Skin epidermis (tissue), 12 donors: ENCODE measurements at regions not wholly inside any gene's neighbourhood (a gene's known extent, or its start where the extent isn't known, plus 50 kb on each side); places are given as distances from the start of the nearest gene placed in this dataset.
A peak's percentile ranks its signal among the peaks of the same experiment; 100 is the strongest.
"Not testable (repeated sequence)": the region's sequence is repeated elsewhere in the genome, so short reads cannot be mapped to it uniquely, and the experiment has no call there.

Experiments
- H3K27ac ChIP-seq, 21 experiments: fragments of 200-600 bp; sonication (generic) in 11 of 21; one replicate each; pipeline ENCODE4 v1.5.0; 2020; ENCODE audit warnings: mild to moderate bottlenecking in 3 of 21, inconsistent platforms in 2 of 21, moderate library complexity in 2 of 21
- H3K4me3 ChIP-seq, 7 experiments: fragments of 200-600 bp; sonication (generic) in 2 of 7; one replicate each; pipeline ENCODE4 v1.5.0; 2020; ENCODE audit warnings: inconsistent platforms in 2 of 7, mild to moderate bottlenecking in 2 of 7, moderate library complexity in 1 of 7

GRCh38 chr10:33655921-33656320 is 321.5 kb upstream of the NRP1 start:
- Histone ChIP-seq H3K4me3 (no peak overlapping the region), H3K27ac (no peak overlapping the region)

GRCh38 chr10:33655165-33655815 is 320.8 kb upstream of the NRP1 start:
- Histone ChIP-seq H3K4me3 (no peak overlapping the region), H3K27ac (no peak overlapping the region)

- Histone ChIP-seq H3K4me3 (no peak overlapping the region), H3K27ac (no peak overlapping the region)
Measured at GRCh38 chr10:33653584-33654367, 319.3 kb upstream of the NRP1 start.

- no peak overlapping the region for H3K27ac ChIP-seq
Measured at GRCh38 chr10:33652870-33653269, 318.4 kb upstream of the NRP1 start.

GRCh38 chr10:33650131-33650530 is 315.7 kb upstream of the NRP1 start:
- H3K4me3 ChIP-seq, H3K27ac ChIP-seq: not testable (repeated sequence)

More at GRCh38 chr10:33652870-33653269, 318.4 kb upstream of the NRP1 start:
- H3K4me3 ChIP-seq, result no peak overlapping the region

GRCh38 chr10:33643042-33643441 is 308.6 kb upstream of the NRP1 start:
- Histone ChIP-seq H3K4me3 (no peak overlapping the region), H3K27ac (no peak overlapping the region)

- Histone ChIP-seq H3K4me3 (no peak overlapping the region), H3K27ac (no peak overlapping the region)
Measured at GRCh38 chr10:33638891-33639290, 304.4 kb upstream of the NRP1 start.

- no peak overlapping the region for H3K27ac ChIP-seq
- no peak overlapping the region for H3K4me3 ChIP-seq
Measured at GRCh38 chr10:33638374-33638773, 303.9 kb upstream of the NRP1 start.

- no peak overlapping the region for H3K4me3 ChIP-seq
- H3K27ac ChIP-seq, result no peak overlapping the region
Measured at GRCh38 chr10:33635967-33636515, 301.6 kb upstream of the NRP1 start.

GRCh38 chr10:33632432-33632831 is 298.0 kb upstream of the NRP1 start:
- H3K4me3 ChIP-seq, result no peak overlapping the region
- no peak overlapping the region for H3K27ac ChIP-seq

GRCh38 chr10:33631991-33632390 is 297.5 kb upstream of the NRP1 start:
- H3K4me3 ChIP-seq, result no peak overlapping the region
- H3K27ac ChIP-seq, result no peak overlapping the region

- H3K27ac ChIP-seq, result no peak overlapping the region
- no peak overlapping the region for H3K4me3 ChIP-seq
Measured at GRCh38 chr10:33630761-33631160, 296.3 kb upstream of the NRP1 start.

- H3K27ac ChIP-seq, result no peak overlapping the region
- no peak overlapping the region for H3K4me3 ChIP-seq
Measured at GRCh38 chr10:33627611-33628010, 293.1 kb upstream of the NRP1 start.

GRCh38 chr10:33626798-33627466 is 292.5 kb upstream of the NRP1 start:
- Histone ChIP-seq H3K27ac (no peak overlapping the region), H3K4me3 (no peak overlapping the region)

- H3K4me3 ChIP-seq, result no peak overlapping the region
- H3K27ac ChIP-seq, result peak overlapping the region in 1 of 21 experiments; percentile 17
Measured at GRCh38 chr10:33623669-33624068, 289.2 kb upstream of the NRP1 start.

GRCh38 chr10:33621101-33621500 is 286.6 kb upstream of the NRP1 start:
- no peak overlapping the region for H3K27ac ChIP-seq
- H3K4me3 ChIP-seq, result no peak overlapping the region

GRCh38 chr10:33618196-33618595 is 283.7 kb upstream of the NRP1 start:
- Histone ChIP-seq H3K27ac (no peak overlapping the region), H3K4me3 (no peak overlapping the region)

- H3K27ac ChIP-seq, result no peak overlapping the region
Measured at GRCh38 chr10:33617381-33618080, 283.1 kb upstream of the NRP1 start.

GRCh38 chr10:33616956-33617355 is 282.5 kb upstream of the NRP1 start:
- H3K27ac ChIP-seq, result no peak overlapping the region
- H3K4me3 ChIP-seq, result no peak overlapping the region

More at GRCh38 chr10:33617381-33618080, 283.1 kb upstream of the NRP1 start:
- no peak overlapping the region for H3K4me3 ChIP-seq

GRCh38 chr10:33612551-33612950 is 278.1 kb upstream of the NRP1 start:
- Histone ChIP-seq H3K27ac (peak overlapping the region in 16 of 21 experiments; percentile 20 to 80 (median 55)), H3K4me3 (no peak overlapping the region)
